Activated naive CD8-positive, alpha-beta T cell treated with anti-CD3 and anti-CD28 coated beads, Interleukin-2, amount 50 U/mL, for 24 hours (primary cell): ENCODE measurements at regions not wholly inside any gene's neighbourhood (a gene's known extent, or its start where the extent isn't known, plus 50 kb on each side); places are given as distances from the start of the nearest gene placed in this dataset.
"Not testable (repeated sequence)": the region's sequence is repeated elsewhere in the genome, so short reads cannot be mapped to it uniquely, and the experiment has no call there.

Experiments used
- ATAC-seq: fragments of 150-1000 bp; cut with Tn5 transposase; one replicate; pipeline ENCODE4 v1.10.0; 2021
- DNase-seq: peaks from one replicate; pipeline ENCODE4 v3.0.0; 2021
- H3K27ac Mint-ChIP-seq: one replicate; pipeline ENCODE4 v1.8.0; 2021; ENCODE audit warnings: mild to moderate bottlenecking, mixed read lengths
- H3K27me3 Mint-ChIP-seq: one replicate; pipeline ENCODE4 v1.8.0; 2021; ENCODE audit warnings: mixed read lengths
- H3K36me3 Mint-ChIP-seq: one replicate; pipeline ENCODE4 v1.8.0; 2021; ENCODE audit warnings: low read depth, mixed read lengths
- H3K4me1 Mint-ChIP-seq: one replicate; pipeline ENCODE4 v1.8.0; 2021; ENCODE audit warnings: mixed read lengths
- H3K4me3 Mint-ChIP-seq: one replicate; pipeline ENCODE4 v1.8.0; 2021; ENCODE audit warnings: mild to moderate bottlenecking, moderate library complexity, mixed read lengths
- H3K9me3 Mint-ChIP-seq: one replicate; pipeline ENCODE4 v1.8.0; 2021; ENCODE audit warnings: mixed read lengths

DNA sequence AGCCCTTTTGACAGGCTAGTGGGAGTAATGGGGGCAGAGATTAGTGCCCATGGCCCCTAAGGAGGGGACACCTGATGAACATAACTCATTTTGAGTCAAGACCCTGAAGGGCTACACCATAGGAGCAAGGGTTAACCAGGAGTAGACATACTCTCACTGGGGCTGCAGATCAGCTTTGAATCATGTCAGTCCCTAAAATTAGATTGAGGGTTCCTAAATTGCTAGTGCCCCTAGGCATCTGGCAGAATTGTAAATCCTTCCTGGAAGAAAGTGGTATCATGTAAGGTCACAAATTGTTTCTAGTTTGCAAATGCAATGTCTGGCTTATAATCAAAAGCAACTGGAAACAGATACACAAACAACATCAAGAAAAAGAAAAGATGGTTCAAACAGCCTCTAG is 52.1 kb upstream of the LRRC37A2 start:
- H3K4me1 Mint-ChIP-seq, DNase-seq, H3K36me3 Mint-ChIP-seq, H3K27me3 Mint-ChIP-seq, ATAC-seq, H3K9me3 Mint-ChIP-seq, H3K4me3 Mint-ChIP-seq, H3K27ac Mint-ChIP-seq: not testable (repeated sequence)

DNA sequence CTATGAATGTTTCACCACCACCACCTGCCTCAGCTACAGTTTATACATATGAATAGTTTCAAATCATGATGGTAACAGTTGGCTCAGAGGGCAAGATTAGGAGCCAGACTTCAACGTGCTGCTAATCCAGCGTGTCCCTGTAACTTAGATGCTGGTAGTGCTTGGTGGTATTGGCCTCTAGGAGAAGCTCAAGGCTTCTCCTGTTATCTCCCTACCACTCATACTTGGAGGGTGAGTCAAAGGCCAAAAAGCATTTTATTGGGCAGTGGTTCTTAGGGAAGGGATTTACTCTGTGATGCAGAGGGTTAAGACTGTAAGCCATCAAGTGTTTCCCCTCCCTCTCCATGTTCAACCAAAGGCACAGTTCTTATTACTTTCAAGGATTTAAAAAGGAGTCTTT is 57.2 kb upstream of the LRRC37A2 start:
- not testable (repeated sequence) for H3K9me3 Mint-ChIP-seq, H3K4me1 Mint-ChIP-seq, H3K27ac Mint-ChIP-seq, ATAC-seq, H3K27me3 Mint-ChIP-seq, DNase-seq, H3K36me3 Mint-ChIP-seq, H3K4me3 Mint-ChIP-seq

DNA sequence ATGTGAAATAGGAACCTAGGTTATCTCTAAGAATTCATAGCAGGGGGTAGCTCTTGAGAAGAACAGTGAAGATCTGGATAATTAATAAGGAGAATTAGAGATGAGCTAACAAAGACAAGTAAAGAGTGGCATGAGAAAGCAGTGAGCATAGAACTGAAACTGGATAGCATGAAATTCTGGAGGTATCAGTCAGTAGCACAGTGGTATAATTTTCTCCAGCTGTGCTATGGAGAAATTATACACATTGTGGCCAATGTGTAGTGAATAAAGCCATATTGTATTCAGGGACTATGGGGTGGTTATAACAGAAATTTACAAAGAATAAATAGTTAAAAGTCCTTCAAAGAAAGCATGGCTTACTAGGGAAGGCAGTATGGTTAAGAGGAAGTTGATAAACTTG is 57.7 kb upstream of the LRRC37A2 start:
- not testable (repeated sequence) for H3K27ac Mint-ChIP-seq, H3K36me3 Mint-ChIP-seq, H3K27me3 Mint-ChIP-seq, DNase-seq, ATAC-seq, H3K4me1 Mint-ChIP-seq, H3K4me3 Mint-ChIP-seq, H3K9me3 Mint-ChIP-seq

DNA sequence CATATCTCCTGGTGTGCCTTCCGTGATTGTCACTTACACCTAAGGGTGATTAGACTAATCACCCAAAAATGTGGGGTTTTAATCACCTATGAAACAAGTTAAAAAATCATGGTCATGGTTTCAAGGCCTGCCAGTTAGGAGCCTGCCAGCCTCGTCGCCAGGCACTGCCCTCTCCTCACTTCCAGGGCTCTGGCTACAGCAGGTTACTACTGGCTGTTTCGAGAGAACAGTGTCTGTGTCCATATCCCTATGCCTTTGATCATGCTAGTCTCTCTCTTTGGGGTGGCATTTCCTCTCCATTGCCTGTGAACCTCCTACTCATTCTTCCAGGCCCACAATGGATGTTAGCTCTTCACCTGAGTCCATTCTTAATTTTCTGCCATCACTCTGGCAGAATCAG is 59.2 kb upstream of the LRRC37A2 start:
- not testable (repeated sequence) for H3K4me1 Mint-ChIP-seq, ATAC-seq, H3K27ac Mint-ChIP-seq, DNase-seq, H3K4me3 Mint-ChIP-seq, H3K27me3 Mint-ChIP-seq, H3K9me3 Mint-ChIP-seq, H3K36me3 Mint-ChIP-seq

DNA sequence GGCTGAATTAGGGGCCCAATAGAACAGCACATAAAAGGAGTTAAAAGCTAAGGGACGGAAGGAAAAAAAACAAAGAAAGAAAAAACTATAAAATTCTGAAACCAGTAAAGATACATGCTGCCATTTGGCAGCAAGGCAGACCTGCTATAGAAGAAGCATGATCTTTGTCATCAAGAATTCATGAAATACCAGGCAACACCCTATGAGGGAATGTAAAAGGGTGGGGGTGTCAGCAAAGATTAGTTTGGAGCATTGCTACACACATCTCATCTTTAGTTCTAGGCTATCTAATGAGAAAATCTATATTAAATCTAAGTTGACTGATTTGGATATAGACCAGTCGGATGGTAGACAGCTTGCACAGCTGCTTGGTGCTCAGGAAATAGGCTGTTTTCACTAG is 66.4 kb upstream of the LRRC37A2 start:
- ATAC-seq, H3K4me3 Mint-ChIP-seq, H3K9me3 Mint-ChIP-seq, H3K27me3 Mint-ChIP-seq, H3K27ac Mint-ChIP-seq, DNase-seq, H3K4me1 Mint-ChIP-seq, H3K36me3 Mint-ChIP-seq: not testable (repeated sequence)

DNA sequence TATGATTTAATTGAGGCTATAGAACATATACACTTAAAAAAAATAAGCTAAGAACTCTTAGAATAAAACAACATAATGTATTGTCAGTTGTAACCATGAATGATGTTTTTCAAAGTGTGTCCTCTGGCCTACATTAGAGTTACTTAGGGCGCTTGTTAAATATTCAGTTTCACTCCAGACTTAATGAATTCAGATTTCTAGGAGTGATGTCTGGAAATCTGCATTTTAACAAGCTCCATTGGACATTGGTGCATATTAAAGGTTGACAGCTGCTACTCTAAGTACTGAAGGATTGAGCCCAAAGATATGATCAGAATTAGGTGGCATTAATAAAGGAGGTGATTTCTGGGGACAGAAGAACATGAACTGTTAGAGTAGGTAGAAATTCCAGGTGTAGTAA is 66.9 kb upstream of the LRRC37A2 start:
- H3K36me3 Mint-ChIP-seq, ATAC-seq, DNase-seq, H3K27me3 Mint-ChIP-seq, H3K4me3 Mint-ChIP-seq, H3K4me1 Mint-ChIP-seq, H3K27ac Mint-ChIP-seq, H3K9me3 Mint-ChIP-seq: not testable (repeated sequence)

DNA sequence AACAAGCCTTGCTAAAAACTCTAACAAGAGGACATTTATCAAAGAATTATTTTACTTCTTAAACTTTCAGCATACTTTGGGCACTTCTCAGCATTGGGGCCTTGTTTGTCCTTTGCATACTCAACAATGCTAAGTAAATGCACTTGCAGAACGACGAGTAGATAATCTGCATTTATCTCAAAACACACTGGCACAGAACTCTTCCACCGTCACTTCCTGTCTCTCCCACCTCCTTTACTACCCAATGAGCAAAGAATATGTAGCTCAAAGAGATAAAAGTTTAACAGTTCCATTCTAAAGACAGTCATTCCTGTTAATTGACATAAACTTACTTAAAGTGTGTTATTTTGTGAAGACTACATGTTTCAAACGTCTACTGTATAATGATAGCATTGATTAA is 70.1 kb upstream of the LRRC37A2 start:
- not testable (repeated sequence) for H3K4me1 Mint-ChIP-seq, H3K4me3 Mint-ChIP-seq, H3K36me3 Mint-ChIP-seq, H3K9me3 Mint-ChIP-seq, DNase-seq, ATAC-seq, H3K27ac Mint-ChIP-seq, H3K27me3 Mint-ChIP-seq

DNA sequence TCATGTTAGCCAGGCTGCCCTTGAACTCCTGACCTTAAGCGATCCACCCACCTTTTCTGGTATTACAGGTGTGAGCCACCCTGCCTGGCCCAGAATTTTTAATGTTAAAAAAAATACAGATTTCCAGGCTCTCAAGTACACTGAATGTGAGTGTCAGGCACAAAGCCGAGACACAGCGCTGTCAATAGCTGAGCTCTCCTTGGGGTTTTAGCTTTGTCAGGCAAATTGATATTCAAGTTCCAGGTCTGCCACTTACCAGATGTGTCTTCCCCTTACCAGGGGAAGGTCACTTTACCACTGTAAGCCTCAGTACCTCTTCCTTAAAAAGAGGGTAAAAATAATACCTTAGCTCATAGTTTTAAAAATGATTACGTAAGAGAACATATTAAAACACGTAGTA is 71.6 kb upstream of the LRRC37A2 start:
- H3K27ac Mint-ChIP-seq, H3K4me3 Mint-ChIP-seq, H3K4me1 Mint-ChIP-seq, H3K9me3 Mint-ChIP-seq, DNase-seq, H3K36me3 Mint-ChIP-seq, ATAC-seq, H3K27me3 Mint-ChIP-seq: not testable (repeated sequence)

DNA sequence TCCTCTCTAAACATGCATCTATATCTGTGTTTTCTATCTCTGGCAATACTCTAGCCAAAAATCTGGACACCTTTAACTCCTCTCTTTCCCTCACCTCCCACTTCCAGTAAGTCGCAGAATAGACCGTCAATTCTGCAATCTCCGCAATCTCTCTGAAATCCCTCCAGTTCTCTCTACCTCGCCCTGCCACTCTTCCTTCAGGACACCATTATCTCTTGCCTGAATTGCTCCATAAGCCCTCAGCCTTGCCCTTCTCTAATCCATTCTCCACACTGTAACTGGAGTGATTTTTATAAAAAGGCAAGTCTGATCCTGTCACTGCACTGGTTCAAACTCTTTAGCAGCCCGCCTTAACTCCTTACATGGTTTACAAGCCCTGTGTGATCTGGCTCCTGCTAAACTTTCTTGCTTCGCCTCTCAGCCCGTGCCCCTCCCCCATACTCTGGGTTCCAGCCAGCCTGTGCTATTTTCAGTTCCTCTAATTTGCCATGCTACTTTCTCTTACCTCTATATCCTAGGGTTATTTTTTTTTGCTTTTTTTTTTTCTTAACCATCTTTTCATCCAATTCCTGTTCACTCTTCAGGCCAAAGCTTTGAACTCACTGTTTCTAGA is 73.0 kb upstream of the ARL17B start:
- H3K27ac Mint-ChIP-seq, DNase-seq, H3K27me3 Mint-ChIP-seq, H3K4me1 Mint-ChIP-seq, H3K9me3 Mint-ChIP-seq, H3K4me3 Mint-ChIP-seq, H3K36me3 Mint-ChIP-seq, ATAC-seq: not testable (repeated sequence)

DNA sequence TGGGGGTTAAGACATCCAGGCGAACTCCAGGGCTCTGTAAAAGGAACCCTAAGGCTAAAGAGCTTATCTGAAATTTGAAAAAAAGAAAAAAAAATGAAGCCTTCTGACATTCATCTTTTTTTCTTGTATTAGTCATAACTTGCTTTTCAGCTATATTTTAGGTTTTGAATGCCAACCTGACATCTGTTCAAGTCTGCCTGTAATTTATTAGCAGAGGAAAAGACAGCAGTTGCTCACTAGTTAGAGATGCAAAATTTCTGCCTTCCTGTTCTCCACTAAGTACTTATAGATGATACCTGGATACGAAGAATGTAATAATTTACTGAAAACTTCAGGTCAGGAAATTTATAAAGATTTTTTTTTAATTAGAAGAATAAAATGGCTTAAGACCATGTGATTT is 68.7 kb upstream of the ARL17B start:
- H3K9me3 Mint-ChIP-seq, H3K4me3 Mint-ChIP-seq, ATAC-seq, H3K27me3 Mint-ChIP-seq, DNase-seq, H3K36me3 Mint-ChIP-seq, H3K4me1 Mint-ChIP-seq, H3K27ac Mint-ChIP-seq: not testable (repeated sequence)

DNA sequence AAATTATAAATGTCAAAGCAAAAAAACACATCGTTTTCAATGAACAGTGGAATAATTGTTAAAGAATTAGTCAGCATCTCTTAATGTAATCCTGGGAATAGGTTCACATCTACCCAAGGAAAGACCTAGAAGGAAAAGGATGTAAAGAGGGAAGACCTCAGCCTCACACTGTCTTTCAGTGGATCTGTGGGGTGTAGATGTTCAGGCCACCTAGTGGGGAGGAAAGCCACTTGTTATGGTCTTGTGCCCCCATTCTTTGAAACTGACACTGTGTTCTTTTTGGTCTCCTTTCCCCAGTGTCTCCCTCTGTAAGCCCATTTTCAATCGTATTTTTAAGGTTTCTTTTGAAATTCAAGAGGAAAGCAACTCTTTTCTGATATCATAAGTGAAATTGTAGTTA is 68.1 kb upstream of the ARL17B start:
- H3K4me3 Mint-ChIP-seq, H3K27me3 Mint-ChIP-seq, H3K9me3 Mint-ChIP-seq, ATAC-seq, DNase-seq, H3K27ac Mint-ChIP-seq, H3K4me1 Mint-ChIP-seq, H3K36me3 Mint-ChIP-seq: not testable (repeated sequence)

DNA sequence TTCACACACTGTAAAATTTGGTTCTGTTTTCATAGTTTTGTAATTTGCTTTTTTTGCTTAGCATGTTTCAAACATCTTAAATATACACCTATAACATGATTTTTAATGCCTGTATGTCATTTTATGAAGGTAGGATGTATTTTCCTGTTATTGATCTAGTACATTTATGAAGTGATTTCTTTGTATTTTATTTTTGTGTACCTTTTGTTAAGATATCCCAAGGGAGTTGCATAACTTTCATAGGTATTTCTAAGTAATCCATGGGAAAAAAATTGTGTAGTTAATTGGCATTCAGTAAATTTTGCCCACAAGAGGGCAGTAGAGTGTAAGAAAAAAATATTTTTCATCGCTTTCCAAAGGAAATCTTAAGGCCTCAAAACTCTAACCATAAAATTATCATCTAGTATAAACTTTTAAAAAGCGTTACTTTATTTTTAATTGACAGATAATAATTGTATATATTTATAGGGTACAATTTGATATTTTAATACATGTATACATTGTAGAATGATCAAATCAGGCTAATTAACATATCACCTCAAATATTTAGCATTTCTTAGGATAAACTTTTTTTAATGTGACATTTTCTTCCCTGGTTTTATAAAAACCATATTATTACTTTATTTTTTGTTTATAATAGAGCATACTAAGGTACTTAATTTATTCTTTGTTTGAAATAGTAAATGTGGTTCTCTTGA is 62.8 kb upstream of the ARL17B start:
- H3K4me1 Mint-ChIP-seq, H3K4me3 Mint-ChIP-seq, H3K9me3 Mint-ChIP-seq, H3K27me3 Mint-ChIP-seq, H3K27ac Mint-ChIP-seq, H3K36me3 Mint-ChIP-seq, ATAC-seq, DNase-seq: not testable (repeated sequence)

DNA sequence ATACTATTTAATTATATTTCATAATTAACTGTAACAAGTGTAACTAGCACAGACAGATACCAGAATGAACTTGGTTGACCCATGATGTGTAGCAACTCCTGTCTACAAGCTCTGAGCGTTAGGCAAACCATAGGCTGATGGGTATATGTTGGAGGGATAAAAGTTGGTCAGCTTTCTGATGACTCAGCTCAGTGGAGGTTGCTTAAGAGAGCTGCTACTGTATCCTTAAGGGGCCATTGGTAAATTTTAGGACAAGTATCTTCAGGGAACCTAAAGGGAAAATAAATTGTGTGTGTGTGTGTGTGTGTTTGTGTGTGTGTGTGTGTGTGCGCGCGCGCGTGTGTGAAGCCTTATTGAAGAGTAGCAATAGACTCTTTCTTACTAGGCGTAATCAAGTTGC is 56.3 kb upstream of the ARL17B start:
- not testable (repeated sequence) for H3K27me3 Mint-ChIP-seq, H3K27ac Mint-ChIP-seq, H3K9me3 Mint-ChIP-seq, H3K36me3 Mint-ChIP-seq, ATAC-seq, H3K4me3 Mint-ChIP-seq, H3K4me1 Mint-ChIP-seq, DNase-seq

DNA sequence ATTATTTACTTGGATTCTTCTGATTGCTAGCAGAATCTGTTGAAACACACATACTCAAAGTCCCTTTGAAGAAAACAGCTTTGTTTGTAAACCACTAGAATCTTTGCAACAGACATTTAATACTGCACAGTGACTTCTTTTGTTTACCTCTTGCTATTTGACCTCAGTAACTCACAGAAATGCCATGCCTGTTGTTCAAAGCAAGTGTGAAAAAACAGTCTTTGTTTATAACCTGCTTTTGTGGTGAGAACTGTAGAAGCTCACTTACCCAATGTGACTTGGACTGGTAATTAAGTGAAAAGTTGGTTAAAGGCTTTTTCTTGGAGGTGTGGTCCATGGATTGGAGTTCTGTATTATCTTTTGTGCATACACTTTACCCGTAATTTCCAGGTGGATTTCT is 55.7 kb upstream of the ARL17B start:
- H3K4me1 Mint-ChIP-seq, H3K36me3 Mint-ChIP-seq, ATAC-seq, DNase-seq, H3K27ac Mint-ChIP-seq, H3K27me3 Mint-ChIP-seq, H3K4me3 Mint-ChIP-seq, H3K9me3 Mint-ChIP-seq: not testable (repeated sequence)

DNA sequence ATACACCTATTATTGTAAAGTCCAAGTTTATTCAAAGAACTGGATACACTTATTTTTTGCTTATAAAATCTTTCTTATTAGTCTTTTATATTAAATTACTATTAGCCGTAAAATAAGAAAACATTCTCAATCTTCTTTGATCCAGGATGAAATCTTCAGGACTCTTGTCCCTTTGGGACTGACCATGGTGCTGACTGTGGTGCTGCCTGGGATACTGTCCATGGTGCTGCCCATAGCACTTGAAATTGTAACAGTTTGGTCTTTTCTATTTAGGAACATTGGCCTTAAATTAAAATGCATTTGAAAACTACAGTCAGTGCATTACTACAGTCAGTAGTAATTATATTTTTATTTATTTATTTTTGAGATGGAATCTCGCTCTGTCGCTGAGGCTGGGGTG is 53.0 kb upstream of the ARL17B start:
- not testable (repeated sequence) for H3K9me3 Mint-ChIP-seq, H3K4me1 Mint-ChIP-seq

DNA sequence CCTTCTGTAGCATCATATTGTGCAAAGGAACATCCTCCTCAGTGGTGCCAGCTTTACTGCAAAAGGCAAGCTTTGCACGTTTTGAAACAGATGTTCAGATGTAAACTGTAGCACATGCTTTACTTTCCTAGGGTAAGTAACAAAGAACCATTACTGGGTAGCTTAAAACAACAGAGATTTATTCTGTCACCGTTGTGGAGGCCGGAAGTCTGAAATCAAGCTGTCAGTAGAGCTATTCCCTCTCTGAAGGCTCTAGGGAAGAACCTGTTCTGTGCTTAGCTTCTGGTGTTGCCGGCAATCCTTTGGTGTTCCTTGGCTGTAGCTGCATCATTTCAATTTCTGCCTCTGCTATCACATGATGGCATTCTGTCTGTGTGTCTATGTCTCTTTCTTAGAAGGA is 50.6 kb upstream of the ARL17B start:
- H3K36me3 Mint-ChIP-seq, H3K9me3 Mint-ChIP-seq, H3K4me3 Mint-ChIP-seq, H3K27me3 Mint-ChIP-seq, H3K27ac Mint-ChIP-seq, ATAC-seq, H3K4me1 Mint-ChIP-seq, DNase-seq: not testable (repeated sequence)

More for the DNA sequence above, 53.0 kb upstream of the ARL17B start:
- ATAC-seq, H3K27ac Mint-ChIP-seq, H3K27me3 Mint-ChIP-seq, H3K4me3 Mint-ChIP-seq, H3K36me3 Mint-ChIP-seq, DNase-seq: not testable (repeated sequence)
